ENCODE measurements at regions not wholly inside any gene's neighbourhood (a gene's known extent, or its start where the extent isn't known, plus 50 kb on each side); places are given as distances from the start of the nearest gene placed in this dataset.

- H2AFZ ChIP-seq = no peak overlapping the region
- ATAC-seq (no peak), DNase-seq (ENCODE audit: low spot score) (no peak)
- H3K9me3 Mint-ChIP-seq = peaks cover 7% of the 10 kb centered on the region; the same call in 1 of the 3 replicates
- H3K4me1 ChIP-seq (ENCODE audit: insufficient read depth) = no peaks in the 10 kb centered on the region
- H3K4me3 Mint-ChIP-seq = no peak overlapping the region
- no peaks in the 10 kb centered on the region for H3K4me1 Mint-ChIP-seq
- H3F3A ChIP-seq (replicated peaks; ENCODE audit: low read depth) = no peaks in the 10 kb centered on the region
- H3K36me3 Mint-ChIP-seq (ENCODE audit: low read depth) = no peaks in the 10 kb centered on the region
- peaks cover 3% of the 10 kb centered on the region for H3K27me3 Mint-ChIP-seq (ENCODE audit: insufficient read depth, low read depth, poor library complexity)
- H3K9me2 ChIP-seq (ENCODE audit: insufficient read depth) = no peaks in the 10 kb centered on the region
- H3K27ac Mint-ChIP-seq = no peak overlapping the region
- no peaks in the 10 kb centered on the region for H4K20me1 ChIP-seq (replicated peaks; ENCODE audit: insufficient read depth)
- H3K27me3 ChIP-seq (ENCODE audit: insufficient read depth) = no peaks in the 10 kb centered on the region
- H3K4me2 ChIP-seq = no peak overlapping the region
- no peaks in the 10 kb centered on the region for H3K79me2 ChIP-seq (replicated peaks; ENCODE audit: insufficient read depth)
- no peaks in the 10 kb centered on the region for H3K36me3 ChIP-seq (ENCODE audit: insufficient read depth)
- H3K4me3 ChIP-seq = no peak overlapping the region
- TF ChIP-seq, protein P1, sequence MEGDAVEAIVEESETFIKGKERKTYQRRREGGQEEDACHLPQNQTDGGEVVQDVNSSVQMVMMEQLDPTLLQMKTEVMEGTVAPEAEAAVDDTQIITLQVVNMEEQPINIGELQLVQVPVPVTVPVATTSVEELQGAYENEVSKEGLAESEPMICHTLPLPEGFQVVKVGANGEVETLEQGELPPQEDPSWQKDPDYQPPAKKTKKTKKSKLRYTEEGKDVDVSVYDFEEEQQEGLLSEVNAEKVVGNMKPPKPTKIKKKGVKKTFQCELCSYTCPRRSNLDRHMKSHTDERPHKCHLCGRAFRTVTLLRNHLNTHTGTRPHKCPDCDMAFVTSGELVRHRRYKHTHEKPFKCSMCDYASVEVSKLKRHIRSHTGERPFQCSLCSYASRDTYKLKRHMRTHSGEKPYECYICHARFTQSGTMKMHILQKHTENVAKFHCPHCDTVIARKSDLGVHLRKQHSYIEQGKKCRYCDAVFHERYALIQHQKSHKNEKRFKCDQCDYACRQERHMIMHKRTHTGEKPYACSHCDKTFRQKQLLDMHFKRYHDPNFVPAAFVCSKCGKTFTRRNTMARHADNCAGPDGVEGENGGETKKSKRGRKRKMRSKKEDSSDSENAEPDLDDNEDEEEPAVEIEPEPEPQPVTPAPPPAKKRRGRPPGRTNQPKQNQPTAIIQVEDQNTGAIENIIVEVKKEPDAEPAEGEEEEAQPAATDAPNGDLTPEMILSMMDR (conservative IDR thresholded peaks at IDR 0.05; ENCODE audit: low read depth in 2 of 2) = peak in 1 of 2 experiments; percentile 40; a peak in 2 of 4 replicates
- TF ChIP-seq, protein P2, sequence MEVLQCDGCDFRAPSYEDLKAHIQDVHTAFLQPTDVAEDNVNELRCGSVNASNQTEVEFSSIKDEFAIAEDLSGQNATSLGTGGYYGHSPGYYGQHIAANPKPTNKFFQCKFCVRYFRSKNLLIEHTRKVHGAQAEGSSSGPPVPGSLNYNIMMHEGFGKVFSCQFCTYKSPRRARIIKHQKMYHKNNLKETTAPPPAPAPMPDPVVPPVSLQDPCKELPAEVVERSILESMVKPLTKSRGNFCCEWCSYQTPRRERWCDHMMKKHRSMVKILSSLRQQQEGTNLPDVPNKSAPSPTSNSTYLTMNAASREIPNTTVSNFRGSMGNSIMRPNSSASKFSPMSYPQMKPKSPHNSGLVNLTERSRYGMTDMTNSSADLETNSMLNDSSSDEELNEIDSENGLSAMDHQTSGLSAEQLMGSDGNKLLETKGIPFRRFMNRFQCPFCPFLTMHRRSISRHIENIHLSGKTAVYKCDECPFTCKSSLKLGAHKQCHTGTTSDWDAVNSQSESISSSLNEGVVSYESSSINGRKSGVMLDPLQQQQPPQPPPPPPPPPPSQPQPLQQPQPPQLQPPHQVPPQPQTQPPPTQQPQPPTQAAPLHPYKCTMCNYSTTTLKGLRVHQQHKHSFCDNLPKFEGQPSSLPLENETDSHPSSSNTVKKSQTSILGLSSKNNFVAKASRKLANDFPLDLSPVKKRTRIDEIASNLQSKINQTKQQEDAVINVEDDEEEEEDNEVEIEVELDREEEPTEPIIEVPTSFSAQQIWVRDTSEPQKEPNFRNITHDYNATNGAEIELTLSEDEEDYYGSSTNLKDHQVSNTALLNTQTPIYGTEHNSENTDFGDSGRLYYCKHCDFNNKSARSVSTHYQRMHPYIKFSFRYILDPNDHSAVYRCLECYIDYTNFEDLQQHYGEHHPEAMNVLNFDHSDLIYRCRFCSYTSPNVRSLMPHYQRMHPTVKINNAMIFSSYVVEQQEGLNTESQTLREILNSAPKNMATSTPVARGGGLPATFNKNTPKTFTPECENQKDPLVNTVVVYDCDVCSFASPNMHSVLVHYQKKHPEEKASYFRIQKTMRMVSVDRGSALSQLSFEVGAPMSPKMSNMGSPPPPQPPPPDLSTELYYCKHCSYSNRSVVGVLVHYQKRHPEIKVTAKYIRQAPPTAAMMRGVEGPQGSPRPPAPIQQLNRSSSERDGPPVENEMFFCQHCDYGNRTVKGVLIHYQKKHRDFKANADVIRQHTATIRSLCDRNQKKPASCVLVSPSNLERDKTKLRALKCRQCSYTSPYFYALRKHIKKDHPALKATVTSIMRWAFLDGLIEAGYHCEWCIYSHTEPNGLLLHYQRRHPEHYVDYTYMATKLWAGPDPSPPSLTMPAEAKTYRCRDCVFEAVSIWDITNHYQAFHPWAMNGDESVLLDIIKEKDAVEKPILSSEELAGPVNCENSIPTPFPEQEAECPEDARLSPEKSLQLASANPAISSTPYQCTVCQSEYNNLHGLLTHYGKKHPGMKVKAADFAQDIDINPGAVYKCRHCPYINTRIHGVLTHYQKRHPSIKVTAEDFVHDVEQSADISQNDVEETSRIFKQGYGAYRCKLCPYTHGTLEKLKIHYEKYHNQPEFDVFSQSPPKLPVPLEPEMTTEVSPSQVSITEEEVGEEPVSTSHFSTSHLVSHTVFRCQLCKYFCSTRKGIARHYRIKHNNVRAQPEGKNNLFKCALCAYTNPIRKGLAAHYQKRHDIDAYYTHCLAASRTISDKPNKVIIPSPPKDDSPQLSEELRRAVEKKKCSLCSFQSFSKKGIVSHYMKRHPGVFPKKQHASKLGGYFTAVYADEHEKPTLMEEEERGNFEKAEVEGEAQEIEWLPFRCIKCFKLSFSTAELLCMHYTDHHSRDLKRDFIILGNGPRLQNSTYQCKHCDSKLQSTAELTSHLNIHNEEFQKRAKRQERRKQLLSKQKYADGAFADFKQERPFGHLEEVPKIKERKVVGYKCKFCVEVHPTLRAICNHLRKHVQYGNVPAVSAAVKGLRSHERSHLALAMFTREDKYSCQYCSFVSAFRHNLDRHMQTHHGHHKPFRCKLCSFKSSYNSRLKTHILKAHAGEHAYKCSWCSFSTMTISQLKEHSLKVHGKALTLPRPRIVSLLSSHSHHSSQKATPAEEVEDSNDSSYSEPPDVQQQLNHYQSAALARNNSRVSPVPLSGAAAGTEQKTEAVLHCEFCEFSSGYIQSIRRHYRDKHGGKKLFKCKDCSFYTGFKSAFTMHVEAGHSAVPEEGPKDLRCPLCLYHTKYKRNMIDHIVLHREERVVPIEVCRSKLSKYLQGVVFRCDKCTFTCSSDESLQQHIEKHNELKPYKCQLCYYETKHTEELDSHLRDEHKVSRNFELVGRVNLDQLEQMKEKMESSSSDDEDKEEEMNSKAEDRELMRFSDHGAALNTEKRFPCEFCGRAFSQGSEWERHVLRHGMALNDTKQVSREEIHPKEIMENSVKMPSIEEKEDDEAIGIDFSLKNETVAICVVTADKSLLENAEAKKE (CRISPR knock-in tag; IDR thresholded peaks at IDR 0.05) = no peak
- H3K27ac ChIP-seq (ENCODE audit: low read depth) = no peak overlapping the region
These were observed 151.3 kb upstream of the ZFHX3 start for GRCh38 chr16:73199214-73199613.

DNA sequence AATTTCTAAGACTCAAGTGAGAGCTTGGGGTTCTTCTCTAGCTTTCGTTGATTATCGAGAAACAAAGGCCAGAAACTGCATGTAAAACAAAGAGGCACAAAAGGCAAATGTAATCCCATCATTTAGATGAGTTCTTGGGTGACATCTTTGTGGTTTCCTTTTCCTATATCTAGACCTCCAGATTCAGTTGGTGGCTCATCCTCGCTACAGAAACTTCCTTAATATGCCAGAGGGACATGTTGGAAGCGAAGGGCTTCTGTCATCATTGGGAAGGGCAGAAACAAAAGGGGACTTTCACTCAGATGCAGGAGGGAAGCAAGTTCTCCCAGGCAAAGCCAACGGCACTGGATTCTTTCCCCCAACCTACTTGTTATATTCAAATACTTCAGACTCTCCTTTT is 150.6 kb upstream of the ZFHX3 start:
- ATAC-seq = no peak
- no peaks in the 10 kb centered on the region for H3K9me2 ChIP-seq (ENCODE audit: insufficient read depth)

More for the DNA sequence above, 150.6 kb upstream of the ZFHX3 start:
- Histone ChIP-seq H3K79me2 (replicated peaks; ENCODE audit: insufficient read depth) (no peaks in the 10 kb centered on the region), H3K27ac (ENCODE audit: low read depth) (no peak overlapping the region), H3K4me1 (ENCODE audit: insufficient read depth) (no peaks in the 10 kb centered on the region), H3F3A (replicated peaks; ENCODE audit: low read depth) (no peaks in the 10 kb centered on the region), H3K36me3 (ENCODE audit: insufficient read depth) (no peaks in the 10 kb centered on the region), H3K27me3 (ENCODE audit: insufficient read depth) (no peaks in the 10 kb centered on the region), H3K4me2 (no peak overlapping the region), H3K4me3 (no peak overlapping the region), H2AFZ (no peak overlapping the region), H4K20me1 (replicated peaks; ENCODE audit: insufficient read depth) (no peaks in the 10 kb centered on the region)
- H3K27ac Mint-ChIP-seq = no peak overlapping the region
- peaks cover 3% of the 10 kb centered on the region for H3K27me3 Mint-ChIP-seq (ENCODE audit: insufficient read depth, low read depth, poor library complexity)
- no peak for DNase-seq (ENCODE audit: low spot score)
- H3K4me1 Mint-ChIP-seq = no peaks in the 10 kb centered on the region
- no peak overlapping the region for H3K4me3 Mint-ChIP-seq
- no peak for TF ChIP-seq JUNB (IDR thresholded peaks at IDR 0.05; ENCODE audit: unreplicated experiment)
- peaks cover 7% of the 10 kb centered on the region; the same call in 1 of the 3 replicates for H3K9me3 Mint-ChIP-seq
- no peaks in the 10 kb centered on the region for H3K36me3 Mint-ChIP-seq (ENCODE audit: low read depth)
